Endodermal cell (in vitro differentiated cells): ENCODE measurements at regions not wholly inside any gene's neighbourhood (a gene's known extent, or its start where the extent isn't known, plus 50 kb on each side); places are given as distances from the start of the nearest gene placed in this dataset.

Source experiments
- DNase-seq: peaks from one replicate; pipeline ENCODE4 v3.0.0-alpha.2; 2017
- H3K27ac ChIP-seq: 2 replicates; pipeline ENCODE4 v1.5.1; 2013; ENCODE audit warnings: mild to moderate bottlenecking, low read depth, low read length, moderate library complexity
- H3K27me3 ChIP-seq: 2 replicates; pipeline ENCODE4 v1.6.1; 2013; ENCODE audit warnings: mild to moderate bottlenecking, low read length, moderate library complexity; ENCODE audit not compliant: insufficient read depth, control insufficient read depth, poor library complexity, severe bottlenecking
- H3K36me3 ChIP-seq: 2 replicates; pipeline ENCODE4 v1.7.0; 2013; ENCODE audit warnings: mild to moderate bottlenecking, low read length, moderate library complexity; ENCODE audit not compliant: control insufficient read depth, insufficient read depth
- H3K4me1 ChIP-seq: one replicate; pipeline ENCODE4 v1.7.0; 2013; ENCODE audit warnings: low read length; ENCODE audit not compliant: control insufficient read depth, insufficient read depth
- H3K4me3 ChIP-seq: 2 replicates; pipeline ENCODE4 v1.5.1; 2013; ENCODE audit warnings: mild to moderate bottlenecking, low read length, moderate library complexity
- H3K9ac ChIP-seq: 2 replicates; pipeline ENCODE4 v1.6.1; 2013; ENCODE audit warnings: mild to moderate bottlenecking, low read length, moderate library complexity; ENCODE audit not compliant: poor library complexity, severe bottlenecking; ENCODE audit errors: extremely low read depth
- H3K9me3 ChIP-seq: 2 replicates; pipeline ENCODE4 v1.6.1; 2013; ENCODE audit warnings: mild to moderate bottlenecking, low read length, moderate library complexity; ENCODE audit not compliant: control insufficient read depth
- H3K27ac Mint-ChIP-seq: 2 replicates; pipeline ENCODE4 v1.8.0; 2020; ENCODE audit warnings: mixed read lengths
- H3K27me3 Mint-ChIP-seq: 2 replicates; pipeline ENCODE4 v1.8.0; 2021; ENCODE audit warnings: mild to moderate bottlenecking, mixed read lengths; ENCODE audit not compliant: insufficient read depth
- H3K36me3 Mint-ChIP-seq: 2 replicates; pipeline ENCODE4 v1.8.0; 2020; ENCODE audit warnings: low read depth, mixed read lengths
- H3K4me1 Mint-ChIP-seq: 2 replicates; pipeline ENCODE4 v1.8.0; 2020; ENCODE audit warnings: mixed read lengths
- H3K4me3 Mint-ChIP-seq: 2 replicates; pipeline ENCODE4 v1.8.0; 2020; ENCODE audit warnings: mild to moderate bottlenecking, moderate library complexity, mixed read lengths
- H3K9me3 Mint-ChIP-seq: 2 replicates; pipeline ENCODE4 v1.8.0; 2020; ENCODE audit warnings: mild to moderate bottlenecking, mixed read lengths
- WGBS, 2 experiments: methylation state at CpG; one replicate each; pipeline versions ENCODE4 v1.1.5 to v1.1.7; 2013; ENCODE audit warnings: missing lambda C conversion rate in 2 of 2, mixed read lengths in 1 of 2; ENCODE audit not compliant: insufficient coverage in 1 of 2, insufficient read length in 1 of 2; 5-methylcytosine and 5-hydroxymethylcytosine counted together
- TF ChIP-seq, protein P1 (sequence below): fragments of 200-600 bp; sonication (generic); conservative IDR thresholded peaks from 2 replicates; pipeline ENCODE4 v1.5.0; 2021; ENCODE audit warnings: antibody characterized with exemption, mild to moderate bottlenecking

DNA sequence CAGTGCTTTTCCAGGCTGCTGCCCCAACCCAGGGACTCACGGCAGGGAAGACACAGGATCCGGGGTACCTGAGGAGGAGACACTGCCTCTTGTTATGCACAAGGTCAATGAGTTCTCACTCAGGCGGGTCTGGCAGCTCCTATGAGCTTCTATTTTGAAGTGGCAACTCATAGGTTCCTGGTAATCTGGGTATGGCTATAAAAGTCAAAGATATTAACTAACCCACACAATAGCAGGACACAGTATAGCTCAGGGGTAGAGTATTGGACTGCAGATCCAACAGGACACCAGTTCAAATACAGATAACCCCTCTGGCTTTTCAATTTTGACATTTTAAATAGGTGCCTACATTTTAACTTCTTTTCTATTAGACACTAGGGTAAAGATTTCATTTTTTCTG, 130.3 kb upstream of the ZNF746 start:
- no peak overlapping the region for H3K4me3 ChIP-seq
- H3K4me1 Mint-ChIP-seq = peaks cover 8% of the 10 kb centered on the region
- 44 to 65% methylated on average over 3 of the region's 3 CpGs for WGBS, 2 experiments

DNA sequence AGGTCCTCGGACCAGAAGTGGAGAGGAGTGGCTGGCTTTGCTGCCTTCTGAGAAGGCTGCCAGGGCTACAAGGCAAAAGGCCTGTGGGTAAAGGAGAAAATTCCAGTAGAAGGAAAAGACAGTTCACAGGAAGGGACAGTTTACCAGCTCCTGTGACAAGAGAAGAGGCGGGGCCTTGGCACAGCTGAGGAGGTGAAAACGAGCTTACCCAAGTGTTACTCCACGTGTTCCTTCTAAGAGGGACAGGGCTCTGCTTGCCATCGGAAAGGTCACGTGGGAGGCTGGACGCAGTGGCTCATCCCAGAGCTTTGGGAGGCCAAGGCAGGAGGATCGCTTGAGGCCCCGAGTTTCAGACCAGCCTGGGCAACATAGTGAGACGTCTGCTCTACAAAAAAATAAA, 129.4 kb upstream of the ZNF746 start:
- TF ChIP-seq, protein P1, sequence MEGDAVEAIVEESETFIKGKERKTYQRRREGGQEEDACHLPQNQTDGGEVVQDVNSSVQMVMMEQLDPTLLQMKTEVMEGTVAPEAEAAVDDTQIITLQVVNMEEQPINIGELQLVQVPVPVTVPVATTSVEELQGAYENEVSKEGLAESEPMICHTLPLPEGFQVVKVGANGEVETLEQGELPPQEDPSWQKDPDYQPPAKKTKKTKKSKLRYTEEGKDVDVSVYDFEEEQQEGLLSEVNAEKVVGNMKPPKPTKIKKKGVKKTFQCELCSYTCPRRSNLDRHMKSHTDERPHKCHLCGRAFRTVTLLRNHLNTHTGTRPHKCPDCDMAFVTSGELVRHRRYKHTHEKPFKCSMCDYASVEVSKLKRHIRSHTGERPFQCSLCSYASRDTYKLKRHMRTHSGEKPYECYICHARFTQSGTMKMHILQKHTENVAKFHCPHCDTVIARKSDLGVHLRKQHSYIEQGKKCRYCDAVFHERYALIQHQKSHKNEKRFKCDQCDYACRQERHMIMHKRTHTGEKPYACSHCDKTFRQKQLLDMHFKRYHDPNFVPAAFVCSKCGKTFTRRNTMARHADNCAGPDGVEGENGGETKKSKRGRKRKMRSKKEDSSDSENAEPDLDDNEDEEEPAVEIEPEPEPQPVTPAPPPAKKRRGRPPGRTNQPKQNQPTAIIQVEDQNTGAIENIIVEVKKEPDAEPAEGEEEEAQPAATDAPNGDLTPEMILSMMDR = no peak
- Histone ChIP-seq H3K9ac (no peak overlapping the region), H3K27ac (no peak overlapping the region), H3K4me1 (peaks cover 3% of the 10 kb centered on the region), H3K9me3 (no peaks in the 10 kb centered on the region), H3K4me3 (no peak overlapping the region), H3K27me3 (peaks cover 42% of the 10 kb centered on the region), H3K36me3 (no peaks in the 10 kb centered on the region)
- Mint-ChIP-seq H3K27ac (no peak overlapping the region), H3K27me3 (peaks cover 14% of the 10 kb centered on the region), H3K36me3 (no peaks in the 10 kb centered on the region), H3K4me1 (peaks cover 8% of the 10 kb centered on the region), H3K9me3 (no peaks in the 10 kb centered on the region), H3K4me3 (no peak overlapping the region)
- WGBS, 2 experiments = 73 to 78% methylated on average over 9 to 10 of the region's 10 CpGs
- peak; percentile 60 for DNase-seq

More for the DNA sequence above, 130.3 kb upstream of the ZNF746 start:
- Histone ChIP-seq H3K4me1 (peaks cover 3% of the 10 kb centered on the region), H3K9ac (no peak overlapping the region), H3K27me3 (peaks cover 51% of the 10 kb centered on the region), H3K9me3 (no peaks in the 10 kb centered on the region), H3K36me3 (no peaks in the 10 kb centered on the region), H3K27ac (no peak overlapping the region)
- peaks cover 14% of the 10 kb centered on the region for H3K27me3 Mint-ChIP-seq
- TF ChIP-seq, protein P1 = no peak
- H3K27ac Mint-ChIP-seq = no peak overlapping the region
- H3K9me3 Mint-ChIP-seq = no peaks in the 10 kb centered on the region
- no peak for DNase-seq
- H3K4me3 Mint-ChIP-seq = no peak overlapping the region
- H3K36me3 Mint-ChIP-seq = no peaks in the 10 kb centered on the region

DNA sequence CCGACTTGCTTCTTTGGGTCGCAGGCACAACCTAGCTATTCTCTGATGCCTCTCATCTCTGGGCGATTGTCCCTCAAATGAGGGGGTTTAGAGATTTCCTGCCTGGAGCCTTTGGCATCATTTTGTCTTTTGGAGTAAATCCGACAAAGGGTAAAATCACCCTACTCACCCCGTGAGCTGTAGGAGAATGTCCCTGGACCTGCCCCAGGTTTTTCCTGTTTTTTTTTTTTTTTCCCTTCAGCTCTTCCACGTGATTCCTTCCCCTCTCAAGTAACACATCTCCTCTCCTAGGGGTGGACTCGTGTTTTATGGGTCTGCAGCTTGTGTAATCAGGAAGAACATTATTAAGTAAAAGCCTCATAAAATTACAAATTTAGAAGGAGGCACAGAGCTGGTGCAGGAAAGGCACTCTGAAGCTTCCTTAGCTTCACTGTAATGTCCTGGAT, 128.4 kb upstream of the ZNF746 start:
- DNase-seq = no peak
- Histone ChIP-seq H3K4me3 (no peak overlapping the region), H3K27me3 (peaks cover 32% of the 10 kb centered on the region), H3K9ac (no peak overlapping the region), H3K4me1 (peaks cover 3% of the 10 kb centered on the region), H3K27ac (no peak overlapping the region), H3K9me3 (no peaks in the 10 kb centered on the region), H3K36me3 (no peaks in the 10 kb centered on the region)
- peaks cover 14% of the 10 kb centered on the region for H3K27me3 Mint-ChIP-seq
- WGBS, 2 experiments = 80 to 97% methylated on average over 5 to 6 of the region's 7 CpGs
- H3K36me3 Mint-ChIP-seq = peaks cover 2% of the 10 kb centered on the region
- H3K4me1 Mint-ChIP-seq = peaks cover 8% of the 10 kb centered on the region
- H3K27ac Mint-ChIP-seq = no peak overlapping the region
- no peaks in the 10 kb centered on the region for H3K9me3 Mint-ChIP-seq
- no peak overlapping the region for H3K4me3 Mint-ChIP-seq
- TF ChIP-seq, protein P1 = no peak
